COLO668 (cell line): ENCODE measurements at regions not wholly inside any gene's neighbourhood (a gene's known extent, or its start where the extent isn't known, plus 50 kb on each side); places are given as distances from the start of the nearest gene placed in this dataset.
"Not testable (repeated sequence)": the region's sequence is repeated elsewhere in the genome, so short reads cannot be mapped to it uniquely, and the experiment has no call there.

Experiments
- DNase-seq: peaks from one replicate; lab custom pipeline; 2025; ENCODE audit not compliant: unreplicated experiment; lab: John Stamatoyannopoulos, UW

DNA sequence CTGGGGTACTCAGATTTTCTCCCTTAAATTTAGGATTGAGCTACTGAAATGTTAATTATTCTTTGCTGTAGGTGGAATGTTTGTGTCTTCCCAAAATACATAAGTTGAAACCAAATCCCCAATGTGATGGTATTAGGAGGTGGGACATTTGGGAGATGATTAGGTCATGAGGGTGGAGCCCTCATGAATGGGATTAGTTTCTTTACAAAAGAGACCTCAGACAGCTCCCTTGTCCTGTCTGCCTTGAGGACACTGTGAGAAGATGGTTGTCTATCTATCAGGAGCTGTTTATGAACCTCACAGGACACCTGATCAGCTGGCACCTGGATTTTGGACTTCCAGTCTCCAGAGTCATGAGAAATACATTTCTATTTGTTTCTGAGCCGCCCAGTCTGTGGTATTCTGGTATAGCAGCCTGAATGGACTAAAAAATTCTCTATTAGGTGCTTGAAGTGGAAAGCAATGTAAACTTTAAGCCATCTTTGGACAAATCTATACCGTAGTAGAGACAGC is 99.2 kb upstream of the UXS1 start:
- DNase-seq = no peak

DNA sequence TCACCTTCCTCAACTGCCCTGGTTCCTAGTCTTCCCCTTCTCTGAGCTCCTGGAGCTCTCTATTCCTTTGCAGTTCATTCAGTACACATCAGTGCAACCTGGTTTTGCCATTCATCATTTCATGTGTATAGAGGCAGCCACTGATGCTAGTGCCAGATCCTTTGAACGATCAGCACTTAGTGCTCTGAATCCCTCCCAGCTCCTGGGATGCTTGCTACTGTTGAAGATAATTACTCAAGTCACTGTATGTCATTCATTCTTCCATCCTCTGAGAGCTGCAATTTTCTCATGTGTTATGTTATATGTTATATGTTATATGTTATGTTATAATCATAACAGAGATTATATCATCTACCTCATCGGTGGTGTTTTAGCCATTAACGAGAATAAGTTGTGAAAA is 98.5 kb upstream of the UXS1 start:
- DNase-seq = no peak

DNA sequence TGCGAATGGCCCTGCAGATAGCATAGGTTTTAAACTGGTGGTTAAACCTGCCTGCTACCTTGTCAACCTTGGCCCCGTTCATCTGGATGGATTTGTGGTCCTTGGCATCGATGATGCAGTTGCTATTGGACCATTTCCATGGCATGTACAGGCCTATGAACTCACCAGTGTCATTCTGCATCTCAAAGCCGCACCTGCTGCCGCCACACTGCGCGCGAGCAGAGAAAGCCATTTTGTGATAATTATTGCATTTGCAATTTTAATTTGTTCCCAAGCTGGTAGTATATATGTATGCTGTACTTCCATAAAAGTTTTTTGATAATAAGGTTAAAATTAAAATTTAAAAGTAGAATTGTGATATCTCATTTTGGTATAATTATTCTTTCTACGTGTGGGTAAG is 94.8 kb upstream of the UXS1 start:
- DNase-seq = no peak

GRCh38 chr2:106285237-106285829 is 91.2 kb upstream of the UXS1 start:
- no peak for DNase-seq

DNA sequence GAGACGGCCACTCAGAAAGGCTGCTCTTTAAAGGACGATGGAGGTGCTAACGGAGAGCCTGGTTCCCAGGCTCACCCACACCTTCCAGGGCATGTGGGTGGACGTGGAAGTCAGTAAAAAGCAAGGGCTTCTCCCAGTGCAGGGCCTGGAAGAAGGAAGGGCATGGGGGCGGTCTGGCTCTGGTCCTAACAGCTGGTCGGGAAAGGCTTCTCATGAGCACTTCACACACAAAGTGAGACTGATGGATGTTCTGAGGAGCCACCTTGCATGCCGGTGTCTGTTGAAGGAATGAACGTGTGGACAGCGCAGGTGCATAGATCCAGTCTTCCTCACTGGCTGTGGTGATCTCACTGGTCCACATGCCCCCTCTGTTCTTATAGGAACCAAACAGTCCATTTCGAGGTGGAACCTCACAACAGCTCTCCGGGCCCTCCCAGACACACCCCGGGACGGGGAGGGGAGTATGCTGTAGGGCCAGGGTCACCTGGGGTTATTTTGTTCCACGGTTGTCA is 90.6 kb upstream of the UXS1 start:
- no peak for DNase-seq

GRCh38 chr2:106284255-106284654 is 90.2 kb upstream of the UXS1 start:
- no peak for DNase-seq

- DNase-seq = not testable (repeated sequence)
Measured at GRCh38 chr2:106283228-106284152, 89.4 kb upstream of the UXS1 start.

- no peak for DNase-seq
Measured at GRCh38 chr2:106282462-106283170, 88.5 kb upstream of the UXS1 start.

DNA sequence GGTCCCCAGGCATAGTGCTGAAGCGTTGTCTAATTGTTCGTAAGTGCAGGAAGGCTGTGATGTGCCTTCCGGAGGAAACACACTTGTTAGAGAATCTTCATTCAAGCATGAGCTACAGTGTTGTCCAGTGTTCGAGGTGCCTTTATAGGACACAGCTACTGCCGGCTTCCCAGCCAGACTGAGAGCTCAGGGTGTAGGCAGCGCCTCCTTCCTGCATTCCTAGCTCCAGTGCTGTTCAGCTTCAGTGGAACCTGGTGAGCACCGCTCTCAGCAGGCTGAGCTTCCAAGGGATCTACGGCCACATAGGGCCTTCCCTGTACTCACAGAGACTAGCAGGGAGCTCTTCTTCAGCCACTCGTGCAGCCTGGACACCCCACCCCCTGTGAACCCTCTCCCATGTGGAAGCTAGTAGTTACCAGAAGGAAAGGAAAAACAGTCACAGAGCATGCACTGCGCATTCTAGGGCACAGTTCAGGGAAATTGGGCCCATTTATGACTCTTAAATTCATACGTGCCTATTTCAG is 87.9 kb upstream of the UXS1 start:
- DNase-seq = not testable (repeated sequence)

DNA sequence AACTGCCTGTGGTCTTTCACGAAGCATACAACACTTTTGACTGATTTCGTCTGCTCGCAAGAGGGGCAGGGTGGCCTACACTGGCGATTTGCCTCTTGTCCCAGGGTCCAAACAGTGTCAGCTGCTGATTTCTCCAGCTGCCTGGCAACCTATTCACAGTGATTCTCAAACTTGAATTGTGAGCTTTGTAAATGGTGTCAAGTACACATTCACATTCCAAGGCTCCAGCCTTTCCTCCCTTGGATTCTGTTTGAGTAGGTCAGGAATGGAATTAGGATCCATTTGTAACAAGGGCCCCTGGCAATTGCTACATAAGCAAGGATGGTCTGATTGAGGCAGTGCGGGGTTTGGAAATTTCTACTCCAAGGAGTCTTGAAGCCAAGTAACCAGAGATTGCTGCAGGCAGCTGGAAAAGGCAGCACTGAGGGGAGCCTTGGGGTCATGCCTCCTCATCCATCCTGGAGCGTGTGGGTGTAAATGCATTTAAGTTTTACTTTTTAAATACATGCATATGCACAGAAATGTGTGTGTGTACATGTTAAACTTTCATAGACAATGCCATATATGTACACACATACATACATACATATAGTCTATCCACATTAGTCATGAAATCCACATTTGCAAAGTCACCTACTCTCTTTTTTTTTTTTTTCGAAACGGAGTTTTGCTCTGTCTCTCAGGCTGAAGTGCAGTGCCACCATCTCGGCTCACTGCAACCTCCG is 86.8 kb upstream of the UXS1 start:
- no peak for DNase-seq

- no peak for DNase-seq
Measured at GRCh38 chr2:106280224-106280623, 86.1 kb upstream of the UXS1 start.

GRCh38 chr2:106278112-106278876 is 84.2 kb upstream of the UXS1 start:
- DNase-seq = no peak

DNA sequence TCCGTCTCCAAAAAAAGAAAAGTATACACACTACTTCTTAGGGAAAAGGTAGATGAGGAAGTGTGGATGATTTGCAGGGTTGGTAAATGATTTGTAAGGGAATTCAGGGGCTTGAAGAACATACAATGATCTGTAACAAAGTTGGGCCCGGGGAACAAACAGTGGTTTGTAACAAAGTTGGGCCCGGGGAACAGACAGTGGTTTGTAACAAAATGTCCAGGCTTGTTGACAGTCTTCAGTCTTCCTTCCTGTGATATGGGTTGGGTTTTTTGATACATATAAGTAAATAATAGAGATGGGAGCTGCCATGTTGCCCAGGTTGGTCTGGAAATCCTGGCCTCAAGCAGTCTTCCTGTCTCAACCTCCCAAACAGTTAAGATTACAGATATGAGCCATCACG is 83.3 kb upstream of the UXS1 start:
- no peak for DNase-seq

GRCh38 chr2:106275971-106276370 is 81.9 kb upstream of the UXS1 start:
- no peak for DNase-seq

- DNase-seq = no peak
Measured at GRCh38 chr2:106274668-106275067, 80.6 kb upstream of the UXS1 start.

DNA sequence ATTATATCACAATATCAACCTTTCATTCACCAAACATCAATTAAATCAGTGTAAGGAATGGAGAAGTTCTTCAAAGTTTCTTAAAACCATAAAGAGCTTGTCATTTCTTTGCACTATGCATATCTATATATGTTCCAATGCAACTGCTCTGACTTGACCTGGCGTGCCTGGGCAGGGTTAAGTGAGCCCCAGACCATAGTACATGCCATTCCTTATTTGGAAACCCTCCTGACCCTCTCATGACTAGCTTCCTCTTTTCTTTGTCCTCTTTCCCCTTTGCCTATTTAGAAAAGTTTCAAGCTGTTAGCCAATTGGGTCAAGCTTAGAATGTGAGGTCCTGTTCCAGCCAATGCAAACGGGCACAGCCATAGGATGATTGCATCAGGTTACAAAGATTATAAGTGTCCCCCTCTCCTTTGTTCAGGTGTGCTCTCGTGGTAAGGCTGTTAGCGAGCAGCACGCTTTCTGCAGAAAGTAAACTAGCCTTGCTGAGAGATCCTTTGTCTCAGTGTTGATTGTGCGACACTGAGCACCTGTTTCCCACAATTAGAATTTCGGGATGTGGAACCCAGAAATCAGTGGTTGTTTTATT is 78.2 kb upstream of the UXS1 start:
- DNase-seq = peak; percentile 16

DNA sequence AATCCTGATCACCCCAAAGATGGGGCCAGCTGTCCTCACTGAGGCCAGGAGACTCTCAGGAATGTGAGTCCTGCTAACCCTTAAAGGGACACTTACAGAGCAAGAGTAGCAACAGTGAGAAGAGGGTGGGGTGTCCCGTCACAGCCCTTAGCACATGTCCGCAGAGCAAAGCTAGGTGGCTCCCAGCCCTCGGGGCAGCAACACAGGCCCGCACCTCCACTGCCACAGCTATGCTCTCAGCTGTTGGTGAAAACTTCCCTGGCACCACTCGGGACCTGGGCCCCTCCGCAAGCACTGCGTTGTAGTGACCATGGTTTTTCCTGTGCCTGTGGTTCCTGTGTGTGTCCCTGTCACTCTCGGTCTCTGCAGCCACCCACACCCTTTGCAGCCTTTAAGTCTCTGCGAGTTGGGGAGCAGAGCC is 76.4 kb upstream of the UXS1 start:
- DNase-seq = no peak

- peak; percentile 91 for DNase-seq
Measured at GRCh38 chr2:106269591-106270291, 75.6 kb upstream of the UXS1 start.

GRCh38 chr2:106267997-106268396 is 73.9 kb upstream of the UXS1 start:
- no peak for DNase-seq
